IMR-90 (cell line): ENCODE measurements at regions not wholly inside any gene's neighbourhood (a gene's known extent, or its start where the extent isn't known, plus 50 kb on each side); places are given as distances from the start of the nearest gene placed in this dataset.

Source experiments
- ATAC-seq: fragments of 200-7000 bp; cut with Tn5 transposase; 2 replicates; pipeline ENCODE4 v1.9.1; 2020; ENCODE audit warnings: low read depth, mild to moderate bottlenecking, moderate library complexity
- BruUV-seq: library from RNA; stranded (reverse); fragments of 400-500 nt; replicated peaks from 2 replicates; lab custom pipeline; 2021; lab: Mats Ljungman, UMichigan
- CTCF ChIA-PET: fragments of 300-600 bp; formaldehyde crosslinking; extraction: SDS; loops from one replicate; lab custom pipeline; 2021; ENCODE audit warnings: antibody characterized with exemption; lab: Yijun Ruan, JAX
- POLR2A ChIA-PET: fragments of 300-600 bp; sonication (Branson Sonifier 250); formaldehyde crosslinking; loops from one replicate; lab custom pipeline; 2022; ENCODE audit warnings: antibody characterized with exemption; ENCODE audit not compliant: unreplicated experiment; lab: Charles Lee
- DNase-seq: peaks from one replicate; pipeline ENCODE4 v3.0.0; 2013
- H2AFZ ChIP-seq: replicated peaks from 2 replicates; pipeline ENCODE3; 2013; ENCODE audit warnings: low read length, mild to moderate bottlenecking; ENCODE audit not compliant: poor library complexity
- H2AK5ac ChIP-seq: 2 replicates; pipeline ENCODE4 v1.6.1; 2013; ENCODE audit warnings: low read depth, low read length, inconsistent platforms
- H2AK9ac ChIP-seq: replicated peaks from 2 replicates; pipeline ENCODE3; 2013; ENCODE audit warnings: mild to moderate bottlenecking, low read depth, low read length, moderate library complexity; ENCODE audit not compliant: poor library complexity
- H2BK120ac ChIP-seq: 2 replicates; pipeline ENCODE4 v1.6.1; 2013; ENCODE audit warnings: low read depth, low read length, inconsistent platforms
- H2BK15ac ChIP-seq: 3 replicates; pipeline ENCODE4 v1.6.1; 2013; ENCODE audit warnings: low read depth, low read length, inconsistent platforms
- H2BK20ac ChIP-seq: 2 replicates; pipeline ENCODE4 v1.6.1; 2013; ENCODE audit warnings: low read depth, mild to moderate bottlenecking, inconsistent platforms, low read length, moderate library complexity
- H2BK5ac ChIP-seq: 2 replicates; pipeline ENCODE4 v1.6.1; 2013; ENCODE audit warnings: mild to moderate bottlenecking, low read depth, low read length, inconsistent platforms; ENCODE audit not compliant: poor library complexity, severe bottlenecking
- H3K14ac ChIP-seq: replicated peaks from 2 replicates; pipeline ENCODE4 v1.6.1; 2013; ENCODE audit warnings: low read depth, low read length, inconsistent platforms
- H3K18ac ChIP-seq: 2 replicates; pipeline ENCODE4 v1.6.1; 2013; ENCODE audit warnings: low read depth, low read length, control low read depth
- H3K23ac ChIP-seq: 2 replicates; pipeline ENCODE4 v1.6.1; 2013; ENCODE audit warnings: low read depth, low read length, inconsistent platforms
- H3K27ac ChIP-seq: 2 replicates; pipeline ENCODE4 v1.5.1; 2013; ENCODE audit warnings: mild to moderate bottlenecking, control low read depth, low read length; ENCODE audit not compliant: insufficient read depth
- H3K27me3 ChIP-seq: 2 replicates; pipeline ENCODE4 v1.6.1; 2013; ENCODE audit warnings: low read length; ENCODE audit not compliant: control insufficient read depth, insufficient read depth
- H3K36me3 ChIP-seq: 2 replicates; pipeline ENCODE4 v1.6.1; 2013; ENCODE audit warnings: low read length, mixed read lengths; ENCODE audit not compliant: control insufficient read depth, insufficient read depth
- H3K4ac ChIP-seq: 2 replicates; pipeline ENCODE4 v1.6.1; 2013; ENCODE audit warnings: low read depth, low read length, inconsistent platforms
- H3K4me1 ChIP-seq: 2 replicates; pipeline ENCODE4 v1.6.1; 2013; ENCODE audit warnings: low read length, mixed read lengths; ENCODE audit not compliant: control insufficient read depth, insufficient read depth
- H3K4me2 ChIP-seq: 2 replicates; pipeline ENCODE4 v1.6.1; 2013; ENCODE audit warnings: low read depth, mild to moderate bottlenecking, control low read depth, low read length, moderate library complexity
- H3K4me3 ChIP-seq: 2 replicates; pipeline ENCODE4 v1.5.1; 2013; ENCODE audit warnings: low read depth, mild to moderate bottlenecking, control low read depth, low read length, moderate library complexity; ENCODE audit not compliant: insufficient read depth
- H3K56ac ChIP-seq: 2 replicates; pipeline ENCODE4 v1.6.1; 2013; ENCODE audit warnings: low read length, inconsistent platforms; ENCODE audit not compliant: insufficient read depth; ENCODE audit errors: extremely low read depth
- H3K79me1 ChIP-seq, 2 experiments: 2 replicates each; pipeline ENCODE4 v1.6.1; 2013; ENCODE audit warnings: low read length in 2 of 2, inconsistent platforms in 1 of 2, low read depth in 1 of 2
- H3K9ac ChIP-seq: 2 replicates; pipeline ENCODE4 v1.6.1; 2013; ENCODE audit warnings: low read depth, low read length, control low read depth
- H3K9me1 ChIP-seq: 2 replicates; pipeline ENCODE4 v1.6.1; 2013; ENCODE audit warnings: low read length, inconsistent platforms; ENCODE audit not compliant: insufficient read depth
- H3K9me3 ChIP-seq: 2 replicates; pipeline ENCODE4 v1.6.1; 2013; ENCODE audit warnings: low read length; ENCODE audit not compliant: control insufficient read depth, insufficient read depth
- H4K20me1 ChIP-seq: 2 replicates; pipeline ENCODE4 v1.6.1; 2013; ENCODE audit warnings: low read length, inconsistent platforms; ENCODE audit not compliant: insufficient read depth
- H4K5ac ChIP-seq: 2 replicates; pipeline ENCODE4 v1.6.1; 2013; ENCODE audit warnings: mild to moderate bottlenecking, low read depth, low read length, control low read depth
- H4K8ac ChIP-seq, 2 experiments: 2 replicates each; pipeline ENCODE4 v1.6.1; 2013; ENCODE audit warnings: low read depth in 2 of 2, low read length in 2 of 2, control low read depth in 1 of 2, inconsistent platforms in 1 of 2
- H4K91ac ChIP-seq: 2 replicates; pipeline ENCODE4 v1.6.1; 2013; ENCODE audit warnings: low read depth, low read length, inconsistent platforms; ENCODE audit not compliant: insufficient read depth
- BHLHE40 ChIP-seq: fragments of 150-350 bp; IDR thresholded peaks from 2 replicates; pipeline ENCODE4 v1.6.1; 2016; ENCODE audit warnings: mild to moderate bottlenecking, low read depth, low read length
- CEBPB ChIP-seq: IDR thresholded peaks from 2 replicates; pipeline ENCODE4 v1.6.1; 2012; ENCODE audit warnings: low read depth, low read length, improper control_type of control experiment
- CHD1 ChIP-seq: IDR thresholded peaks from 2 replicates; pipeline ENCODE4 v1.6.1; 2012; ENCODE audit warnings: low read depth, low read length, improper control_type of control experiment
- CTCF ChIP-seq: conservative IDR thresholded peaks from 2 replicates; pipeline ENCODE4 v1.5.1; 2012; ENCODE audit warnings: mild to moderate bottlenecking, low read depth, low read length, improper control_type of control experiment
- ELK1 ChIP-seq: fragments of 150-350 bp; IDR thresholded peaks from 2 replicates; pipeline ENCODE4 v1.6.1; 2016; ENCODE audit warnings: low read depth, mild to moderate bottlenecking, low read length, moderate library complexity, borderline replicate concordance
- FOS ChIP-seq: fragments of 150-350 bp; IDR thresholded peaks from 2 replicates; pipeline ENCODE4 v1.6.1; 2016; ENCODE audit warnings: low read depth, low read length
- MAFK ChIP-seq: IDR thresholded peaks from 2 replicates; pipeline ENCODE4 v1.6.1; 2012; ENCODE audit warnings: low read depth, low read length, improper control_type of control experiment
- MAZ ChIP-seq: IDR thresholded peaks from 2 replicates; pipeline ENCODE4 v1.6.1; 2012; ENCODE audit warnings: low read depth, mild to moderate bottlenecking, low read length, improper control_type of control experiment, moderate library complexity, borderline replicate concordance
- MXI1 ChIP-seq: IDR thresholded peaks from 2 replicates; pipeline ENCODE4 v1.6.1; 2012; ENCODE audit warnings: low read depth, mild to moderate bottlenecking, low read length, moderate library complexity, borderline replicate concordance
- NFE2L2 ChIP-seq: fragments of 150-350 bp; IDR thresholded peaks from 2 replicates; pipeline ENCODE4 v1.6.1; 2016; ENCODE audit warnings: low read depth, mild to moderate bottlenecking, low read length
- POLR2A ChIP-seq: IDR thresholded peaks from 2 replicates; pipeline ENCODE4 v1.6.1; 2012; ENCODE audit warnings: mild to moderate bottlenecking, low read depth, low read length
- RAD21 ChIP-seq: IDR thresholded peaks from 2 replicates; pipeline ENCODE4 v1.6.1; 2012; ENCODE audit warnings: low read length, improper control_type of control experiment
- RCOR1 ChIP-seq: IDR thresholded peaks from 2 replicates; pipeline ENCODE4 v1.6.1; 2012; ENCODE audit warnings: mild to moderate bottlenecking, low read length, improper control_type of control experiment; ENCODE audit not compliant: insufficient replicate concordance
- RFX5 ChIP-seq: IDR thresholded peaks from 2 replicates; pipeline ENCODE4 v1.8.0; 2012; ENCODE audit warnings: low read depth, mild to moderate bottlenecking, low read length, moderate library complexity
- SMC3 ChIP-seq: fragments of 150-350 bp; IDR thresholded peaks from 2 replicates; pipeline ENCODE4 v1.6.1; 2016; ENCODE audit warnings: low read depth, mild to moderate bottlenecking, antibody characterized with exemption, low read length, moderate library complexity
- USF2 ChIP-seq: fragments of 150-350 bp; IDR thresholded peaks from 2 replicates; pipeline ENCODE4 v1.6.1; 2017; ENCODE audit warnings: mild to moderate bottlenecking, antibody characterized with exemption, low read length, low read depth
- dilution Hi-C: fragments of 300-500 bp; cut with HindIII; formaldehyde crosslinking; loops from one replicate; pipeline ENCODE4 v1.14.3; 2018; ENCODE audit warnings: low sequenced_read_pairs; ENCODE audit not compliant: unreplicated experiment
- in situ Hi-C: fragments of 300-500 bp; cut with MboI; formaldehyde crosslinking; loops from 3 replicates; pipeline ENCODE4 v1.14.3; 2019; ENCODE audit warnings: low sequenced_read_pairs, inconsistent platforms, mixed read lengths
- intact Hi-C: fragments of 100-400 bp; cut with micrococcal nuclease; formaldehyde crosslinking; loops from 2 replicates; pipeline ENCODE4 v1.10.0; 2022

- Histone ChIP-seq H3K79me1 (no peaks in the 10 kb centered on the region), H3K27me3 (no peaks in the 10 kb centered on the region), H3K4me2 (no peak overlapping the region), H3K18ac (no peak overlapping the region), H2BK120ac (no peak overlapping the region), H3K14ac (no peak overlapping the region), H2AK5ac (no peak overlapping the region), H4K8ac (no peak overlapping the region), H3K4ac (no peak overlapping the region), H3K4me1 (no peaks in the 10 kb centered on the region), H4K20me1 (no peaks in the 10 kb centered on the region), H3K9me1 (no peaks in the 10 kb centered on the region), H2AK9ac (no peak overlapping the region), H3K23ac (no peak overlapping the region), H2AFZ (no peak overlapping the region), H2BK5ac (no peak overlapping the region), H3K56ac (no peak overlapping the region), H3K4me3 (no peak overlapping the region), H3K36me3 (no peaks in the 10 kb centered on the region), H4K91ac (no peak overlapping the region), H2BK20ac (no peak overlapping the region), H3K9ac (no peak overlapping the region), H4K5ac (no peak overlapping the region), H2BK15ac (no peak overlapping the region), H3K9me3 (peaks cover 2% of the 10 kb centered on the region), H3K27ac (no peak overlapping the region)
- dilution Hi-C loops = no loop called here
- ATAC-seq = no peak
- intact Hi-C loops = no loop called here
- CTCF ChIA-PET = no interaction called here
- TF ChIP-seq MAZ (no peak), CTCF (no peak), RFX5 (no peak), MXI1 (no peak), USF2 (no peak), BHLHE40 (no peak), ELK1 (no peak), FOS (no peak), SMC3 (no peak), NFE2L2 (no peak), MAFK (no peak), POLR2A (no peak), CHD1 (no peak), RAD21 (no peak), RCOR1 (no peak), CEBPB (no peak)
- BruUV-seq = no TSS peak
- in situ Hi-C loops = no loop called here
- DNase-seq = no peak
- POLR2A ChIA-PET = no interaction called here
Measured at GRCh38 chr6:86042214-86042613, 399.5 kb upstream of the SYNCRIP start.
